Activated CD8-positive, alpha-beta memory T cell treated with anti-CD3 and anti-CD28 coated beads for 36 hours (primary cell): ENCODE measurements at regions not wholly inside any gene's neighbourhood (a gene's known extent, or its start where the extent isn't known, plus 50 kb on each side); places are given as distances from the start of the nearest gene placed in this dataset.

Experiments used
- CTCF ChIA-PET: fragments of 350-600 bp; sonication (Branson Sonifier 250); formaldehyde crosslinking; loops from one replicate; lab custom pipeline; 2021; ENCODE audit warnings: antibody characterized with exemption; lab: Charles Lee
- POLR2A ChIA-PET: fragments of 350-600 bp; sonication (Branson Sonifier 250); formaldehyde crosslinking; loops from one replicate; lab custom pipeline; 2021; ENCODE audit warnings: antibody characterized with exemption; lab: Charles Lee

GRCh38 chr18:70450426-70451253, 161.8 kb downstream of the SOCS6 start:
- POLR2A ChIA-PET = no interaction called here
- CTCF ChIA-PET = interaction anchor here (0.5 to 1.0 kb wide), 2 partner anchors 256 to 283 kb away, joined by 3 to 5 read pairs; no protein-coding TSS in a partner anchor

DNA sequence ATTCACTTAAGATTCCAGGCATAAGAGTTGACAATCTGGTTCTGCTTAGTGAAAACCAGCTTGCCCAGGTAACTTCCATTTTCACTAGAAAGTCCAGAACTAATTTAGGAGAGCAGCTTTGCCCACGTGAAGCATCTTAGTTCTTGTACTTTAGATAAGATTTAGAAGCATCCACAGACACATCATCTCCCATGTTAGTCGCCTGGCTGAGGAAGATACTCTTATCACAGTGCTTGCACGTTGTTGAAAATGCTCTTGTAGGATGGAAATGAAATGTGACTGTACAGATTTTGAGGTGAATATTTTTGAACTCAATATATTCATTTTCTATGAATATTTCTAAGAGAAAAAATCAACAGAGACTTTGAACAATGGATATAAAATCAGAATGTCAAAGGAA, 159.7 kb downstream of the SOCS6 start:
- CTCF ChIA-PET = no interaction called here
- POLR2A ChIA-PET = no interaction called here

GRCh38 chr18:70446063-70446462, 157.2 kb downstream of the SOCS6 start:
- POLR2A ChIA-PET = no interaction called here
- CTCF ChIA-PET = no interaction called here

DNA sequence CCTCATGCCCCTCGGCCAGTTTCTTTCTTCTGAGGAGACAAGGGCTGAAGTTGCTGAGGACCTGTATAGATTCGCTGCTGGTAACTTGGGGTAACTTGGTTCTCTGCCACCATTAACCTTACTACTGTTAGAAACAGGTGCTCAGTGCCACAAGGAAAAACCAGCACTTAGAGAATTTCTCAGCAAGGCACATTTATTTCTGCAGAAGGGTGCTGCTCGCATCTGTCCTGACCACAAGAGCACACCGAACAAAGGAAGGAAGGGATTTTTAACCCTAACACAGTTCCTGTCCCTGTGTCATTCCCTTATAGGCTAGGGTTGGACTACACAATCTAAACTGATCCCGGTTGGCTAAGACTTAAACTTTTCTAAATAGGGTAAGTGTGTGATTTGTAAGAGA, 154.1 kb downstream of the SOCS6 start:
- ChIA-PET POLR2A (no interaction called here), CTCF (no interaction called here)

GRCh38 chr18:70432804-70433400, 144.1 kb downstream of the SOCS6 start:
- CTCF ChIA-PET = interaction anchor here (1.2 to 1.7 kb wide), 4 partner anchors 14 to 323 kb away, joined by 3 to 7 read pairs (median 4); no protein-coding TSS in a partner anchor
- POLR2A ChIA-PET = no interaction called here

- POLR2A ChIA-PET = no interaction called here
- CTCF ChIA-PET = no interaction called here
These were observed 142.4 kb downstream of the SOCS6 start for GRCh38 chr18:70431203-70431624.

DNA sequence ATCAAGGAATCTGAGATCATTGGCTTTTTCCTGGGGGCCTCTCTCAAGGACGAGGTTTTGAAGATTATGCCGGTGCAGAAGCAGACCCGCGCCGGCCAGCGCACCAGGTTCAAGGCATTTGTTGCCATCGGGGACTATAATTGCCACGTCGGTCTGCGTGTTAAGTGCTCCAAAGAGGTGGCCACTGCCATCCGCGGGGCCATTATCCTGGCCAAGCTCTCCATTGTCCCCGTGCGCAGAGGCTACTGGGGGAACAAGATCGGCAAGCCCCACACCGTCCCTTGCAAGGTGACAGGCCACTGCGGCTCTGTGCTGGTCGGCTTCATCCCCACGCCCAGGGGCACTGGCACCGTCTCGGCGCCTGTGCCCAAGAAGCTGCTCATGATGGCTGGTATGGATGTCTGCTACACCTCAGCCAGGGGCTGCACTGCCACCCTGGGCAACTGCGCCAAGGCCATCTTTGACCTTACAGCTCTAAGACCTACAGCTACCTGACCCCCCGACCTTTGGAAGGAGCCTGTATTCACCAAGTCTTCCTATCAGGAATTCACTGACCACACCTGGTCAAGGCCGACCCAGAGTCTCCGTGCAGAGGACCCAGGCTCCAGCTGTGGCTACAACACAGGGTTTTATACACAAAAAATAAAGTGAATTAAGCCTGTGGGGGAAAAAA, 141.8 kb downstream of the SOCS6 start:
- ChIA-PET CTCF (no interaction called here), POLR2A (no interaction called here)

GRCh38 chr18:70429847-70430500, 141.1 kb downstream of the SOCS6 start:
- CTCF ChIA-PET = no interaction called here

GRCh38 chr18:70428439-70428838, 139.6 kb downstream of the SOCS6 start:
- POLR2A ChIA-PET = no interaction called here
- CTCF ChIA-PET = no interaction called here

More at GRCh38 chr18:70429847-70430500, 141.1 kb downstream of the SOCS6 start:
- POLR2A ChIA-PET = no interaction called here

- CTCF ChIA-PET = no interaction called here
- POLR2A ChIA-PET = no interaction called here
These were observed 138.0 kb downstream of the SOCS6 start for GRCh38 chr18:70426818-70427217.

GRCh38 chr18:70425236-70425635, 136.4 kb downstream of the SOCS6 start:
- CTCF ChIA-PET = no interaction called here

DNA sequence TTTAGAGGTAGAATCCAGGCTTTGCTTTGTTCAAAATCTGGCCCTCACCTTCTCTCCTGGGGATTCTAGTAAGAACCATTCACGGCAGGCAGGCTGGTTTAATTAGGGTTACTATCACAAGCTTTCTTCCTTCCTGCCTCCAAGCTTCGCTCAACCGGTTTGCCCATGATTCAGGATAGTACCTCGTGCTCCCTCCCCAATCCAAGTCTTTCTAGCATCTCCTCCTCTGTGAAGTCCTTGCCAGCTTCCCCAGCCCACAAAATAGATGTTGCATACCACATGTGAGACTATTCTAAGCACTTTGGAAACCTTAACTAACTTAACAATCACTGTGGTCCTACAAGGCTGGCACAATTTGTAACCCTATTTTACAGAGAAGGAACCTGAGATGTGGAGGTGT, 135.1 kb downstream of the SOCS6 start:
- ChIA-PET CTCF (no interaction called here), POLR2A (no interaction called here)

More at GRCh38 chr18:70425236-70425635, 136.4 kb downstream of the SOCS6 start:
- POLR2A ChIA-PET = no interaction called here

GRCh38 chr18:70423120-70423519, 134.3 kb downstream of the SOCS6 start:
- CTCF ChIA-PET = no interaction called here
- POLR2A ChIA-PET = no interaction called here

DNA sequence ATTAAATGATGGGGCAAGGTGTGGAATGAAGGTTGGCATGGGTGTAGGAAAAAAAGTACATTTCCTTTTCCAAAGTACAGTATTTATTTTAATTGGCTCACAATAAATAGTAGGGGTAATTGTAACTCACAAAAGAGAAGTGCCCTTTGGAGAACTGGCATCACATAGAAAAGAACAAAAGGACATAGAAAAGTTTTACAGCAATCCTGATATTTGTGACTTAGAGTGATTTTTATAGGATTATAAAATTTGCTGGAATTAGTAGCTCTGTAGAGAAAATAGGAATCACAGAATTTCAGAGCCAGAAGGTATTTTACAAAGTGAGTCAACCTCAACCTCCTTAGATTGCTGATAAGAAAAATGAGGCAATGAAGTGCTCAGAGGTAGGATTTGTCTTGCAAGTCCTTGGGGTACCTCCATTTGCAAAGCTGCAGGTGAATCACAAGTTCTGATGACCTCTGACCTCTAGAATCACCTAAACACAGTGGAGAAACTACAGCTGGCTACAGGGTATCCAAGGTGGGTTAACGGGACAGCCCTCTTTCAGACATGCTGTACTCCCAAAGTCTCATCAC, 133.6 kb downstream of the SOCS6 start:
- POLR2A ChIA-PET = no interaction called here
- CTCF ChIA-PET = no interaction called here

GRCh38 chr18:70421471-70422390, 132.9 kb downstream of the SOCS6 start:
- ChIA-PET POLR2A (no interaction called here), CTCF (no interaction called here)

DNA sequence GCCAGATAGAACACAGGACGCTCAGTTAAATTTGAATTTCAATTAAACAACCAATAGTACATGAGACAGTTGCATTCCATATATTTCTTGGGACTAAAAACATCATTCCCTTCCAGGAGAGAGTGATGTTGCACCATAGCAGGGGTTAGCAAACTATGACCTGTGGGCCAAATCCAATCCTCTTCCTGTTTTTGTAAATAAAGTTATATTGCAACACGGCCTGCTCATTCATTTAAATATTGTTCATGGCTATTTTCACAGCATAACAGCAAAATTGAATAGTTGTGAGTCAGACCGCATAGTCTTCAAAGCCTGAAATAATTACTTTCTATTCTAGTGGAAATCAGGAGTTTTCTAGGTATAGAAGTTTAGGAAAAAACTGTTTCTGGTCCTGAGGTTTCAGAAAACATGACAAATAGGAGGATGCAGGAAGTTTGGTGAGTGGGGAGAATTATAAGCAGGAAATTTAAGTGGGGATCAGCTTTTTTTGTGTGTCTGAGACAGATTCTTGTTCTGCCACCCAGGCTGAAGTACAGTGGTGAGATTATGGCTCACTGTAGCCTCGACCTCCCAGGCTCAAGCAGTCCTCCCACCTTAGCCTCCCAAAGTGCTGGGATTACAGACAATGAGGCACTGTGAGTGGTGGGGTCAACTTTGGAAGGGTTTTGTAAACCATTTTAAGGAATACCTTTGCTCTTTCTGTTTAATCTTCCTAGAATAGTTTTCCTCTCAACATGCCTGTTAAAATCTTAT, 131.5 kb downstream of the SOCS6 start:
- CTCF ChIA-PET = no interaction called here
- POLR2A ChIA-PET = no interaction called here

- CTCF ChIA-PET = no interaction called here
- POLR2A ChIA-PET = no interaction called here
These were observed 130.7 kb downstream of the SOCS6 start for GRCh38 chr18:70419526-70419925.
